T-helper 2 cell treated with Interferon-gamma antibody and Interleukin-4, amounts not matched to agents 5 μg/mL and 100 μg/mL, for 36 hours (primary cell): ENCODE measurements at regions not wholly inside any gene's neighbourhood (a gene's known extent, or its start where the extent isn't known, plus 50 kb on each side); places are given as distances from the start of the nearest gene placed in this dataset.

Experiments
- DNase-seq: peaks from one replicate; pipeline ENCODE4 v3.0.0; 2021; ENCODE audit warnings: low spot score
- H3K27ac Mint-ChIP-seq: one replicate; pipeline ENCODE4 v1.8.0; 2021; ENCODE audit warnings: mild to moderate bottlenecking, mixed read lengths
- H3K27me3 Mint-ChIP-seq: one replicate; pipeline ENCODE4 v1.8.0; 2021; ENCODE audit warnings: low read depth, mixed read lengths
- H3K36me3 Mint-ChIP-seq: one replicate; pipeline ENCODE4 v1.8.0; 2021; ENCODE audit warnings: low read depth, mixed read lengths
- H3K4me1 Mint-ChIP-seq: one replicate; pipeline ENCODE4 v1.8.0; 2021; ENCODE audit warnings: low read depth, mixed read lengths
- H3K4me3 Mint-ChIP-seq: one replicate; pipeline ENCODE4 v1.8.0; 2022; ENCODE audit warnings: mild to moderate bottlenecking, moderate library complexity, mixed read lengths
- H3K9me3 Mint-ChIP-seq: one replicate; pipeline ENCODE4 v1.8.0; 2021; ENCODE audit warnings: mixed read lengths

DNA sequence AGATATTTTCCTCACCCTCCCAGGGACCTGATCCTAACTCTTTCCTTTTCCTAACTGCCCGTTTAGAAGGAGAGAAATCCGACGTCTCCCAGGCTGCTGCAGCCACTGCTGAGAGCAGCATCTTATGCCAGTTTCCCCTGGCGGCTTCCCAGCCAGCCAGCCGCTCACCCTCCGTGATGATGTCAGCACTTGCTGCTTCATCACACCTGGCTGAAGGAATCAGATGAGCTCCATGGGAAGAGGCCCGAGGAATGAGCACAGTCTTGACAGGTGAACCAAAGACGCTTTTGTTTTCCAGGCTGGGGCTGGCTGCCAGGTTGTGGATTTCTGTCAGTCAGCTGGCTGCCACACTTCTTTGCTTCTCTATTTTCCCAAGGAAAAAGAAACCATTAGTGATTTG, 445.1 kb upstream of the RBMS3 start:
- DNase-seq: no peak

GRCh38 chr3:28836199-28836598, 444.7 kb upstream of the RBMS3 start:
- no peak overlapping the region for H3K4me3 Mint-ChIP-seq
- DNase-seq: no peak
- H3K9me3 Mint-ChIP-seq: peaks cover 3% of the 10 kb centered on the region
- no peaks in the 10 kb centered on the region for H3K27me3 Mint-ChIP-seq
- H3K27ac Mint-ChIP-seq: no peak overlapping the region
- no peaks in the 10 kb centered on the region for H3K36me3 Mint-ChIP-seq
- peaks cover 13% of the 10 kb centered on the region for H3K4me1 Mint-ChIP-seq

More for the DNA sequence above, 445.1 kb upstream of the RBMS3 start:
- no peaks in the 10 kb centered on the region for H3K36me3 Mint-ChIP-seq
- no peak overlapping the region for H3K27ac Mint-ChIP-seq
- no peak overlapping the region for H3K4me3 Mint-ChIP-seq
- no peaks in the 10 kb centered on the region for H3K27me3 Mint-ChIP-seq
- peaks cover 8% of the 10 kb centered on the region for H3K9me3 Mint-ChIP-seq
- peaks cover 8% of the 10 kb centered on the region for H3K4me1 Mint-ChIP-seq

DNA sequence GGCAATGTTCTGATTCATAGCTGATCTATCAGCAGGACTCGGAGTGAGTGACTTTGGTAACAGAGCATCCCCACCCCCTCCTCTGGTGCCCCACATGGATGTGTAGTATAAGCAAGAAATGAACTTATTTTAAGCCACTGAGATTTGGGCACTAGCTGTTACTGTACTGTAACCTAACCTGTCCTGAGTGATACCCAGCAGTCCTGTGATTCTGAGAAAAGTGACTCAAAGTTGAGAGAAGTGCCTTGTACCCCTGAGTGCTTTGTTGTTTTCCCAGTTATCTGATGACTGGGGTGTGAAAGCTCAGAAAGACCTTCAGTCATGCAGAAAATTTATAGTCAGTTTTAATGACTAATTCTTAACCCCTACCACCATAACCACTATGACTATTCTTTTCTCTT, 439.9 kb upstream of the RBMS3 start:
- Mint-ChIP-seq H3K27me3 (no peaks in the 10 kb centered on the region), H3K4me3 (no peak overlapping the region), H3K27ac (peak overlapping the region; percentile 37), H3K4me1 (peaks cover 15% of the 10 kb centered on the region), H3K9me3 (peaks cover 3% of the 10 kb centered on the region), H3K36me3 (no peaks in the 10 kb centered on the region)
- DNase-seq: peak; percentile 67

DNA sequence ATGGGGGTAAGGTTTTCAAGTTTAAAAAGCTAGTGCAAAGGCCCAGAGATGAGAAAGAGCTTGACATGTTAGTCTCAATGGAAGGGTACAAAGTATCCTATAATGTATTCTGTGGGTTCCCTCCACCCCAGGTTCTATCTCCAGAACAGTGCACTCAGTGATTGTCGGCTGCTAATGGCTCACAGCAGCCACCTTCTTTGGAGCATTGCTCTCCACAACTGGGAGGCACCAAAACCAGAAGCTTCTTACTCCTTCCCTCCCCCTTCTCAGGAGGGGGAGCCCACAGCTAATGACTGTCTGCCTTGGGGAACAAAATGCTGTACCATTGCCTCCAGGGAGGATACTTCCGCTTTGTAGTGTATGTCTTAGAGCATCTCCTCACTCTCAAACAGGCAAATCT, 439.4 kb upstream of the RBMS3 start:
- H3K4me3 Mint-ChIP-seq: peak overlapping the region; percentile 3

DNA sequence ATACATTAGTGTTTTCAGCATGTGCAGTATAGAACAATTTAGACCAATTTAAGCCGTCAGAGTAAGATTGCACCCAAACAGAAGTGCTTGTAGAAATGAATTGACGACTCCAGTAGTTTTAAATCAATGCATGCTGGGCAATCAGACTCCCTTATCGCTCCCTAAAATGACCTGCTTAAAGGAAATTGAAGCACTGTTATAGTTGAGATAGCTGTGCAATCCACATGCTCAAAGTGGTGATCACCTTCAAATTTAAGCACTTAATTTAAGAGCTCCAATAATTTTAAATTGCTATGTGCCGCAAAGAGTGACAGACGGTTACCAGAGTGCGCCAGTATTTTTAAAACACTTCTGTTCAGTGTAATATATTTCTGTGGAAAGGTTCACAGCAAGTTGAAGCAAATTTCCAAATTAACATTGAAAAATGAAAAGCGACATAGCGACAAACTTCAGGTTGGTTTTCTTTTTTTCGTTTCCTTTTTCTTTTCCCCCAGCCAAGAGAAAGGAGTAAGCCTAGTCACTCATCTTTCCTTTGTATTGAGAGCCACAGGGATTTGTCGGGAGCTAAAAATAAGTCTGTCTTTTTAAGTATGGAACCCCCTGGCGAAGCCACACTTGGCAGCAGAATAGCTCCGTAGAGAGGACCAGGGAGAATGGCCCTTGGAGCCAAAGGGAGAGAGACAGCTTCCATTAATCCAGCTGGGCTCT, 436.4 kb upstream of the RBMS3 start:
- no peaks in the 10 kb centered on the region for H3K9me3 Mint-ChIP-seq
- no peaks in the 10 kb centered on the region for H3K27me3 Mint-ChIP-seq
- no peak for DNase-seq
- no peak overlapping the region for H3K4me3 Mint-ChIP-seq
- no peak overlapping the region for H3K27ac Mint-ChIP-seq
- H3K4me1 Mint-ChIP-seq: peaks cover 12% of the 10 kb centered on the region
- no peaks in the 10 kb centered on the region for H3K36me3 Mint-ChIP-seq

More for the DNA sequence above, 439.4 kb upstream of the RBMS3 start:
- peak; percentile 6 for DNase-seq
- no peaks in the 10 kb centered on the region for H3K36me3 Mint-ChIP-seq
- H3K27me3 Mint-ChIP-seq: no peaks in the 10 kb centered on the region
- peaks cover 14% of the 10 kb centered on the region for H3K4me1 Mint-ChIP-seq
- H3K27ac Mint-ChIP-seq: peak overlapping the region; percentile 37
- peaks cover 3% of the 10 kb centered on the region for H3K9me3 Mint-ChIP-seq

DNA sequence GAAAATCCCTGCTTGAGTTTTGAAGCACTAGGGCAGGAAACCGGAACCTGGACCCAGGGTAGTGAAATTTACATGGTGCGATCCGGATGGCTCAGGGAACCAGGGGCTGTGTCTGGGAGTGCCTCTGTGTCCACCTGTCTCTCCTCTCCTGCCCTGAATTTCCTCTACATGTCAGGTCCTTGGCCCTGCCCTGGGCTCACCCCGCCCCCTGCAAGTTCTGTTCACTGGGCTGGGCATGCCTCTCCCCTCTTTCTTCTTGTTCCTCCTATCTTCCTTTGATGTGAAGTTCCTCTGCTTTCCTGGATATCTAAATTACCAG, 435.9 kb upstream of the RBMS3 start:
- no peaks in the 10 kb centered on the region for H3K9me3 Mint-ChIP-seq
- H3K27me3 Mint-ChIP-seq: no peaks in the 10 kb centered on the region
- DNase-seq: no peak
- no peak overlapping the region for H3K4me3 Mint-ChIP-seq
- H3K4me1 Mint-ChIP-seq: peaks cover 12% of the 10 kb centered on the region
- no peak overlapping the region for H3K27ac Mint-ChIP-seq
- H3K36me3 Mint-ChIP-seq: no peaks in the 10 kb centered on the region

- H3K4me3 Mint-ChIP-seq: no peak overlapping the region
- H3K36me3 Mint-ChIP-seq: no peaks in the 10 kb centered on the region
- peaks cover 1% of the 10 kb centered on the region for H3K4me1 Mint-ChIP-seq
- H3K9me3 Mint-ChIP-seq: no peaks in the 10 kb centered on the region
- no peak for DNase-seq
- no peaks in the 10 kb centered on the region for H3K27me3 Mint-ChIP-seq
- no peak overlapping the region for H3K27ac Mint-ChIP-seq
These were observed 433.8 kb upstream of the RBMS3 start for GRCh38 chr3:28846971-28847478.

GRCh38 chr3:28847736-28848135, 433.1 kb upstream of the RBMS3 start:
- no peak for DNase-seq
- Mint-ChIP-seq H3K9me3 (no peaks in the 10 kb centered on the region), H3K27ac (no peak overlapping the region), H3K36me3 (no peaks in the 10 kb centered on the region), H3K4me1 (no peaks in the 10 kb centered on the region), H3K4me3 (no peak overlapping the region), H3K27me3 (peaks cover 4% of the 10 kb centered on the region)

DNA sequence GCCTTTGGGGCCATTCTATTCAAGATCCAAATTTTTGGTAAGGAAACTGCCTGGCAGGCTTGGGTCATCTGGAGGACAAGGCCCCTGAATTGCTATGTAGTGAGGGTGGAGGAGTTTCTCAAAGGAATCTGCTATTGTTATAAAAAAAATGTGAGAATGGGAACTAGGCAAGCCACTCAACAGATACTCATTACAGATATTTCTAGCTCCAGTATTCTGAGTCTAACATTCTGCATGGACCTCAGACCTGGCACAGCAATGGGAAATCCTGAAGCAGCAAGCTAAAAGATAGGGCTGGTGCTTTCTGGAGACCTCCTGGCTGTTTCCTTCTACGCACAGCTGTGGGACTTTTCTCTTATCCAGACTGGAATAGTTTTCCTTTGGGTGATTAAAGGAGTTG, 430.7 kb upstream of the RBMS3 start:
- Mint-ChIP-seq H3K4me1 (no peaks in the 10 kb centered on the region), H3K27me3 (peaks cover 9% of the 10 kb centered on the region), H3K27ac (no peak overlapping the region), H3K36me3 (no peaks in the 10 kb centered on the region), H3K4me3 (no peak overlapping the region), H3K9me3 (no peaks in the 10 kb centered on the region)
- DNase-seq: no peak

- Mint-ChIP-seq H3K4me3 (no peak overlapping the region), H3K9me3 (no peaks in the 10 kb centered on the region), H3K27me3 (peaks cover 9% of the 10 kb centered on the region), H3K4me1 (no peaks in the 10 kb centered on the region), H3K27ac (no peak overlapping the region), H3K36me3 (no peaks in the 10 kb centered on the region)
- DNase-seq: no peak
These were observed 427.0 kb upstream of the RBMS3 start for GRCh38 chr3:28853830-28854229.

DNA sequence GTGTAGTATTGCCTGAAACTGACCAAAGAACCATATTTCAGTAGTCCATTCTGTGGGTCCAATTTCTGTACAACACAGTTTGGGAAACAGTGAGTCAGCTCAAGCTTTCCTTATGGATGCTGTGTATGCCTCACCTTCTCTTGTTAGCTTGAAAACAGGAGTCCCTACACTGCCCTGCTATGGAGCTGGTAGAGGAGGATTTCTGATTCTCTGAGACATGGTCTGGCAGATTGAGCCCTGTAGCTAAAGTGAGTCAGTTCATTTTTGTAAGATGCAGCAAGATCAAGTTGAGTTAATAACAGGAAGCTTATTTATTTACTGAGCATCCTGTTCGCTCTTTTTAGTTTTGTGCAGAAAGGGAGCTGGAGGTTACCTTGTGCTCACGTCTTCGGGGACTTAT, 424.1 kb upstream of the RBMS3 start:
- Mint-ChIP-seq H3K9me3 (no peaks in the 10 kb centered on the region), H3K27me3 (peaks cover 9% of the 10 kb centered on the region), H3K4me1 (no peaks in the 10 kb centered on the region), H3K4me3 (no peak overlapping the region), H3K27ac (no peak overlapping the region), H3K36me3 (no peaks in the 10 kb centered on the region)
- no peak for DNase-seq

DNA sequence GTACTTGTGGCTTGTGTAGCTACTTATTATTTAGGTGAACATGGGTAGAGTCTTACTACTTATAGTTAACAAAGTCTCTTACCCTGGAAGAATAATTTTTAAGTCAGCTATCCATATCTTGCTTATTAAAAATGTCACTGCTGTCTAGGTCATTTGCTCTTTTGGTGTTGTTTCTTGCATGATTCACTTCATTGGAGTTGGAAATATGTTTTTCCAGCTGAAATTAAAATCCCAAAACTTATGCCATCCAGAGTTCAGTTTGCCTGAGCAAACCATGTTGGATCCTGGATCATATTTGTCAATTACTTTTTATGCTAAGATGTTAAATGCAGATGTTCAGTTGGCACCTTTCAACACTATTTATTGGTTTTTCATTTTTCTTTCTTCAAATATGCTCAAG, 421.0 kb upstream of the RBMS3 start:
- Mint-ChIP-seq H3K27ac (no peak overlapping the region), H3K27me3 (no peaks in the 10 kb centered on the region), H3K9me3 (no peaks in the 10 kb centered on the region), H3K4me3 (no peak overlapping the region), H3K4me1 (no peaks in the 10 kb centered on the region), H3K36me3 (no peaks in the 10 kb centered on the region)
- no peak for DNase-seq

DNA sequence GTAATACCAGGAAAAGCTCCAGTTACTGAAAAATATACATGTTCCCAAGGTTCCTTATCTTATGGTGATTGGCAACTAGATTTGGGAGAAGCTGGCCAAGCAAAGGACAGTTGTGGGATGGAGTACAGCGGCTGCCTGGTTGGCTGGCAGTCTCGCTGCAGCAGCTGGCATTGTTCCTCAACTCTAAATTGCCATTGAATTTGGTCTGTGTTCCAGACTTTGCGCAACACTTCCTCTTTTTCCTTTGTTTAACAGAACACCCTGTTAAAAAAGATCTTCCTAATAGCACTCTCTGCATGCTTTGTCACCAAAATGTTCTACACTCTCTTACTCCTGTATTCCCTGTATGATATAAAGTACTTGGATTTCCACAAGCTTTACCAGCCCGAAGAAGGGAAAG, 420.6 kb upstream of the RBMS3 start:
- Mint-ChIP-seq H3K9me3 (no peaks in the 10 kb centered on the region), H3K4me1 (no peaks in the 10 kb centered on the region), H3K27ac (no peak overlapping the region), H3K4me3 (no peak overlapping the region), H3K36me3 (no peaks in the 10 kb centered on the region), H3K27me3 (no peaks in the 10 kb centered on the region)
- no peak for DNase-seq

DNA sequence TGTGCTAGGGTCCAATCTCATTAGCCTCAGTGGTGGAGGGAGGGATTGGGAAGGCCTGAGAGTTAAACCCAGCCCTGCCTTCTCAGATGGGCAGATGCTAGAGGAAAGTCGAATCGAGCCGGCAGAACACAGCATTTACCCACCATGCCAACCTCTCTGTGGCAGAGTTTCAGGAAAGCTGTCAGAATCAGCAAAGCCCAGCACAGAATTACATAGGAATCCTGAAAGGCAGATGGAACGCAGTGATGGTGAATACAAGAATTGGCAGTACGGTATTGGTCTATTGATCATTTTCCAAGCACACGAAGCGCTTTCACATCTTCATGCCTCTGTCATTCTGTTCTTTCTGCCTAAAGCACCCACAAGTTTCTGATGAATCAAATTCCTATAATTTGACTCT, 417.7 kb upstream of the RBMS3 start:
- no peak for DNase-seq
- no peaks in the 10 kb centered on the region for H3K4me1 Mint-ChIP-seq
- no peak overlapping the region for H3K4me3 Mint-ChIP-seq
- H3K27ac Mint-ChIP-seq: no peak overlapping the region
- no peaks in the 10 kb centered on the region for H3K9me3 Mint-ChIP-seq
- H3K27me3 Mint-ChIP-seq: no peaks in the 10 kb centered on the region
- H3K36me3 Mint-ChIP-seq: no peaks in the 10 kb centered on the region

- no peaks in the 10 kb centered on the region for H3K9me3 Mint-ChIP-seq
- no peak for DNase-seq
- no peaks in the 10 kb centered on the region for H3K36me3 Mint-ChIP-seq
- no peak overlapping the region for H3K27ac Mint-ChIP-seq
- no peaks in the 10 kb centered on the region for H3K4me1 Mint-ChIP-seq
- H3K4me3 Mint-ChIP-seq: no peak overlapping the region
- no peaks in the 10 kb centered on the region for H3K27me3 Mint-ChIP-seq
These were observed 413.0 kb upstream of the RBMS3 start for GRCh38 chr3:28867836-28868235.
